ENCODE measurements at regions not wholly inside any gene's neighbourhood (a gene's known extent, or its start where the extent isn't known, plus 50 kb on each side); places are given as distances from the start of the nearest gene placed in this dataset.

DNA sequence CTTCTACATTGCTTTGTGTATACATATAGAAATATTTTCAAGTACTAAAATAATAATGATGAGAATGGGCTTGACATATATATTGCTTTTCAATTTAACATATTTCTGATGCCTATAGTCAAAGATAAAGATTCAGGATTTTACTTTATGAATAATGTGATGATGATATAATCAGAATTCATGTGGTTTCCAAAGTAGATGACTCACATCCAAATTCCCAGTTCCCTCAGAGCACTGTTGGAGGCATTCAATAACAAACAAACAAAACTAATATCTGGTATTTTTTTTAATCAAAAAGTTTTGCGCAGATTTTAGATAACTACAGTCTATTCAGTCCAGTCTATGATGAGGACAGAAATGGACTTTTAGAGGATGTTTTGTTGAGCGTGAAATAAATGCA lies 2094.5 kb upstream of the CELF4 start:
- Histone ChIP-seq H3K79me1 (ENCODE audit: low read depth, low read length) (no peaks in the 10 kb centered on the region), H3K14ac (ENCODE audit: insufficient read length) (no peak overlapping the region)
- POLR2A ChIA-PET (ENCODE audit: partially characterized antibody): no interaction called here
- TF ChIP-seq JUN (IDR thresholded peaks at IDR 0.05; ENCODE audit: low read depth, low read length) (no peak), RNF2 (IDR thresholded peaks at IDR 0.05; ENCODE audit: borderline replicate concordance, low read depth, low read length, missing control alignments, poor library complexity, severe bottlenecking) (no peak), TBP (IDR thresholded peaks at IDR 0.05; ENCODE audit: low read depth, low read length) (no peak), PHF8 (conservative IDR thresholded peaks at IDR 0.05; ENCODE audit: low read depth, low read length) (no peak), CTBP2 (IDR thresholded peaks at IDR 0.05; ENCODE audit: borderline replicate concordance, insufficient read depth, insufficient read length, low read length) (no peak), RAD21 (IDR thresholded peaks at IDR 0.05 in 1 of 2, conservative IDR thresholded peaks at IDR 0.05 in 1 of 2; ENCODE audit: low read depth in 2 of 2, low read length in 2 of 2) (no peak), SIN3A (conservative IDR thresholded peaks at IDR 0.05 in 1 of 2, IDR thresholded peaks at IDR 0.05 in 1 of 2; ENCODE audit: low read depth in 1 of 2, low read length in 2 of 2) (no peak), BRCA1 (IDR thresholded peaks at IDR 0.05; ENCODE audit: low read depth, low read length) (no peak), SIX5 (IDR thresholded peaks at IDR 0.05; ENCODE audit: low read depth, low read length) (no peak)
- TF ChIP-seq, protein P1, sequence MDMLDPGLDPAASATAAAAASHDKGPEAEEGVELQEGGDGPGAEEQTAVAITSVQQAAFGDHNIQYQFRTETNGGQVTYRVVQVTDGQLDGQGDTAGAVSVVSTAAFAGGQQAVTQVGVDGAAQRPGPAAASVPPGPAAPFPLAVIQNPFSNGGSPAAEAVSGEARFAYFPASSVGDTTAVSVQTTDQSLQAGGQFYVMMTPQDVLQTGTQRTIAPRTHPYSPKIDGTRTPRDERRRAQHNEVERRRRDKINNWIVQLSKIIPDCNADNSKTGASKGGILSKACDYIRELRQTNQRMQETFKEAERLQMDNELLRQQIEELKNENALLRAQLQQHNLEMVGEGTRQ (IDR thresholded peaks at IDR 0.05; ENCODE audit: low read length): no peak

More for the DNA sequence above, 2094.5 kb upstream of the CELF4 start:
- no peak overlapping the region for H3K4me3 ChIP-seq (ENCODE audit: extremely low read depth in 1 of 4, insufficient read depth in 2 of 4, low read depth in 3 of 4, low read length in 4 of 4)
- H3K4me1 ChIP-seq (replicated peaks in 1 of 4; ENCODE audit: control insufficient read depth in 3 of 4, insufficient read depth in 4 of 4, low read length in 3 of 4): no peaks in the 10 kb centered on the region
- no peak overlapping the region for H2BK5ac ChIP-seq (ENCODE audit: low read depth, low read length)
- no peak overlapping the region for H3K23ac ChIP-seq (ENCODE audit: insufficient read length)
- H2BK12ac ChIP-seq (ENCODE audit: low read depth, low read length): no peak overlapping the region
- no peak overlapping the region for H4K8ac ChIP-seq (ENCODE audit: extremely low read depth, insufficient read depth, low read length)
- H3K23me2 ChIP-seq (ENCODE audit: low read depth, low read length): no peaks in the 10 kb centered on the region
- no peaks in the 10 kb centered on the region for H3K9me3 ChIP-seq (ENCODE audit: insufficient read depth in 2 of 2, low read depth in 1 of 2, low read length in 1 of 2)
- H3K27ac ChIP-seq (ENCODE audit: low read depth, low read length): no peak overlapping the region
- no peak for DNase-seq (ENCODE audit: low read depth in 1 of 2, low spot score in 2 of 2)
- H2AK5ac ChIP-seq (ENCODE audit: low read depth, low read length): no peak overlapping the region
- FAIRE-seq: no peak
- no peak overlapping the region for H3K4me2 ChIP-seq (ENCODE audit: insufficient read depth in 1 of 2, low read depth in 2 of 2, low read length in 2 of 2)
- H3K36me3 ChIP-seq (ENCODE audit: control insufficient read depth in 2 of 4, insufficient read depth in 4 of 4, low read length in 3 of 4): no peaks in the 10 kb centered on the region
- H3K27me3 ChIP-seq (replicated peaks in 1 of 4; ENCODE audit: control insufficient read depth in 3 of 4, extremely low read depth in 1 of 4, insufficient read depth in 3 of 4, low read length in 3 of 4): no peaks in the 10 kb centered on the region
- no peak overlapping the region for H2BK120ac ChIP-seq (replicated peaks; ENCODE audit: low read depth, low read length)
- WGBS, 2 experiments (ENCODE audit: extremely low coverage in 1 of 2, insufficient coverage in 1 of 2, insufficient read length in 1 of 2, insufficient replicate concordance in 2 of 2, low coverage in 1 of 2, low lambda C conversion rate in 2 of 2, missing lambda C conversion rate in 1 of 2): 90% methylated on average over 2 of the region's 2 CpGs; no CpG with 5 or more reads in 1 of the 2 experiments
- no peak overlapping the region for H3K9ac ChIP-seq (replicated peaks in 1 of 4; ENCODE audit: extremely low read depth in 1 of 4, low read depth in 3 of 4, low read length in 3 of 4)
- no peak overlapping the region for H2AFZ ChIP-seq (ENCODE audit: low read length)
- peaks cover 0 to 2% of the 10 kb centered on the region in 2 experiments for H4K20me1 ChIP-seq (replicated peaks in 1 of 2; ENCODE audit: control insufficient read depth in 1 of 2, insufficient read depth in 2 of 2, low read length in 2 of 2)
- H2BK20ac ChIP-seq (ENCODE audit: low read length): no peak overlapping the region
- H3K18ac ChIP-seq (ENCODE audit: extremely low read depth, low read length): no peak overlapping the region
- H4K91ac ChIP-seq (replicated peaks; ENCODE audit: insufficient read length, low read length): no peak overlapping the region
- H3K4ac ChIP-seq (replicated peaks; ENCODE audit: insufficient read length, low read depth, low read length): no peak overlapping the region
- H3K79me2 ChIP-seq (ENCODE audit: control insufficient read depth in 1 of 2, insufficient read depth in 2 of 2, low read length in 2 of 2): no peaks in the 10 kb centered on the region; a peak in 1 of 4 replicates
- H3K56ac ChIP-seq (replicated peaks; ENCODE audit: insufficient read length, low read depth, low read length): no peak overlapping the region
- no peak overlapping the region for H4K5ac ChIP-seq (ENCODE audit: insufficient read length, low read depth, low read length)
- no peak overlapping the region for H2BK15ac ChIP-seq (ENCODE audit: low read length)
- CTCF ChIA-PET (ENCODE audit: partially characterized antibody): interaction anchor here (0.6 to 1.2 kb wide), 2 partner anchors 11 to 917 kb away, joined by 3 to 4 read pairs; no protein-coding TSS in a partner anchor

All from H1 (cell line).